ENCODE measurements at regions not wholly inside any gene's neighbourhood (a gene's known extent, or its start where the extent isn't known, plus 50 kb on each side); places are given as distances from the start of the nearest gene placed in this dataset.

GRCh38 chr5:165066751-165067385 lies 1561.4 kb downstream of the MAT2B start:
- no peak overlapping the region for H3K4me3 Mint-ChIP-seq
- no peaks in the 10 kb centered on the region for H3K4me1 Mint-ChIP-seq
- no peaks in the 10 kb centered on the region for H3K27me3 Mint-ChIP-seq
- Histone ChIP-seq H3K27ac (ENCODE audit: low read depth, low read length) (no peak overlapping the region), H3K36me3 (ENCODE audit: insufficient read depth, low read length) (no peaks in the 10 kb centered on the region), H3K27me3 (ENCODE audit: insufficient read depth, low read length) (no peaks in the 10 kb centered on the region), H3K4me1 (ENCODE audit: insufficient read depth, low read length) (no peaks in the 10 kb centered on the region), H3K9me3 (ENCODE audit: control insufficient read depth in 1 of 2, low read length in 2 of 2) (no peaks in the 10 kb centered on the region), H3K4me3 (ENCODE audit: low read length in 2 of 2) (no peak overlapping the region)
- intact Hi-C loops (cut with micrococcal nuclease) = no loop called here
- H3K36me3 Mint-ChIP-seq = no peaks in the 10 kb centered on the region
- ChIA-PET POLR2A (ENCODE audit: partially characterized antibody) (no interaction called here), CTCF (ENCODE audit: partially characterized antibody) (no interaction called here)
- DNase-seq = no peak
- H3K9me3 Mint-ChIP-seq = peaks cover 3 to 16% (median 11%) of the 10 kb centered on the region in 8 donors
- no peak overlapping the region for H3K27ac Mint-ChIP-seq

GRCh38 chr5:165076686-165077085 lies 1571.3 kb downstream of the MAT2B start:
- Histone ChIP-seq H3K27ac (ENCODE audit: low read depth, low read length) (no peak overlapping the region), H3K36me3 (ENCODE audit: insufficient read depth, low read length) (no peaks in the 10 kb centered on the region), H3K27me3 (ENCODE audit: insufficient read depth, low read length) (no peaks in the 10 kb centered on the region), H3K4me1 (ENCODE audit: insufficient read depth, low read length) (no peaks in the 10 kb centered on the region), H3K4me3 (ENCODE audit: low read length in 2 of 2) (no peak overlapping the region), H3K9me3 (ENCODE audit: control insufficient read depth in 1 of 2, low read length in 2 of 2) (peaks cover 0 to 13% of the 10 kb centered on the region in 2 donors)
- DNase-seq = no peak
- ChIA-PET CTCF (ENCODE audit: partially characterized antibody) (no interaction called here), POLR2A (ENCODE audit: partially characterized antibody) (no interaction called here)
- Mint-ChIP-seq H3K4me1 (no peaks in the 10 kb centered on the region), H3K27ac (no peak overlapping the region), H3K4me3 (no peak overlapping the region), H3K27me3 (no peaks in the 10 kb centered on the region), H3K36me3 (no peaks in the 10 kb centered on the region), H3K9me3 (peaks cover 2 to 31% (median 20%) of the 10 kb centered on the region in 8 donors)
- intact Hi-C loops (cut with micrococcal nuclease) = no loop called here

DNA sequence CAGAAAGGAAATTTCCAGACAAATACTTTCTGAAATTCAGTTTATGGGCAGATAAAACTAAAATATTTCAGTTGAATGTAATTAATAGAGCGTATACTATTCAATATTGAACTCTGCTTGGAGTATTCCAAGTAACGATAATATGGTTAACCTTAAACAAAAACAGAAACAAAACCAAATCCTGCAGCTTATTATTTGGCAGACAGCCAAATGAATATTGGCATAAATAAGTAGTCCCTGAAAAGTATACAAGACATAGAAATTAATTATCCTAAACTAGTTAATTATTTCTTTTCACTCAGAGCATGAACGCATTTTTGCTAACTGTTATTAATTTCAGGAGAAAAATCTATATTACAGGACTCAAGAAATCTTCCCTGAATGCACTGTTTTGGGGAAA lies 1574.0 kb downstream of the MAT2B start:
- Histone ChIP-seq H3K36me3 (ENCODE audit: insufficient read depth, low read length) (no peaks in the 10 kb centered on the region), H3K4me1 (ENCODE audit: insufficient read depth, low read length) (no peaks in the 10 kb centered on the region), H3K27ac (ENCODE audit: low read depth, low read length) (no peak overlapping the region), H3K9me3 (ENCODE audit: control insufficient read depth in 1 of 2, low read length in 2 of 2) (peaks cover 0 to 10% of the 10 kb centered on the region in 2 donors), H3K4me3 (ENCODE audit: low read length in 2 of 2) (no peak overlapping the region), H3K27me3 (ENCODE audit: insufficient read depth, low read length) (no peaks in the 10 kb centered on the region)
- ChIA-PET CTCF (ENCODE audit: partially characterized antibody) (no interaction called here), POLR2A (ENCODE audit: partially characterized antibody) (no interaction called here)
- intact Hi-C loops (cut with micrococcal nuclease) = no loop called here
- Mint-ChIP-seq H3K4me1 (no peaks in the 10 kb centered on the region), H3K36me3 (no peaks in the 10 kb centered on the region), H3K4me3 (no peak overlapping the region), H3K27ac (no peak overlapping the region), H3K27me3 (no peaks in the 10 kb centered on the region), H3K9me3 (peaks cover 0 to 16% (median 8%) of the 10 kb centered on the region in 8 donors)
- no peak for DNase-seq

GRCh38 chr5:165083394-165083793 lies 1578.0 kb downstream of the MAT2B start:
- Mint-ChIP-seq H3K27me3 (no peaks in the 10 kb centered on the region), H3K4me3 (no peak overlapping the region), H3K27ac (no peak overlapping the region), H3K9me3 (peaks cover 0 to 13% (median 4%) of the 10 kb centered on the region in 8 donors), H3K36me3 (no peaks in the 10 kb centered on the region), H3K4me1 (no peaks in the 10 kb centered on the region)
- CTCF ChIA-PET (ENCODE audit: partially characterized antibody) = interaction anchor here (0.6 kb wide), 1 partner anchor 646 kb away, joined by 4 read pairs; no protein-coding TSS in a partner anchor
- Histone ChIP-seq H3K9me3 (ENCODE audit: control insufficient read depth in 1 of 2, low read length in 2 of 2) (no peaks in the 10 kb centered on the region), H3K36me3 (ENCODE audit: insufficient read depth, low read length) (no peaks in the 10 kb centered on the region), H3K27me3 (ENCODE audit: insufficient read depth, low read length) (no peaks in the 10 kb centered on the region), H3K27ac (ENCODE audit: low read depth, low read length) (no peak overlapping the region), H3K4me1 (ENCODE audit: insufficient read depth, low read length) (no peaks in the 10 kb centered on the region), H3K4me3 (ENCODE audit: low read length in 2 of 2) (no peak overlapping the region)
- intact Hi-C loops (cut with micrococcal nuclease) = no loop called here
- POLR2A ChIA-PET (ENCODE audit: partially characterized antibody) = no interaction called here
- no peak for DNase-seq

DNA sequence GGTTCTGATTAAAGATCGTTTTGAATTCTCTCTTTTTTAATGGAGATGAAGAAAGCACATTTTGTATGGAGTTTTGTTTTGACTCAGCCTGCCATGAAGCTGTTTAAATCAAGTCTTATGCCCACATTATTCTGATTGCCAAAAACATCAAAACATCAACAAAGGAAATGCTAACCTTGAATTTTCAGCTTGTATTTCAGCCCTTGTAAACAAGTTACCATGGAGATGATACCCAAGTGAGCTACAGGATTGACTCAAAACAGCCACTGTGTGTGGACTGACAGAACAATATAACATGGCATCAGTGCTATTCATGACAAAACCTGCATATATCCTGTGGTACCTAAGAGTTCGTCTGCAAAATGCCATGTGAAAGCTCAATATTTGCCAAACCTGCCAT lies 1581.0 kb downstream of the MAT2B start:
- no peak overlapping the region for H3K4me3 ChIP-seq (ENCODE audit: low read length in 2 of 2)
- Mint-ChIP-seq H3K27me3 (no peaks in the 10 kb centered on the region), H3K27ac (no peak overlapping the region), H3K4me1 (no peaks in the 10 kb centered on the region), H3K36me3 (no peaks in the 10 kb centered on the region), H3K4me3 (no peak overlapping the region), H3K9me3 (peaks cover 0 to 13% (median 4%) of the 10 kb centered on the region in 8 donors)
- H3K27me3 ChIP-seq (ENCODE audit: insufficient read depth, low read length) = no peaks in the 10 kb centered on the region
- intact Hi-C loops (cut with micrococcal nuclease) = no loop called here
- no peaks in the 10 kb centered on the region for H3K4me1 ChIP-seq (ENCODE audit: insufficient read depth, low read length)
- H3K36me3 ChIP-seq (ENCODE audit: insufficient read depth, low read length) = no peaks in the 10 kb centered on the region
- POLR2A ChIA-PET (ENCODE audit: partially characterized antibody) = no interaction called here
- H3K27ac ChIP-seq (ENCODE audit: low read depth, low read length) = no peak overlapping the region
- no peak for DNase-seq
- CTCF ChIA-PET (ENCODE audit: partially characterized antibody) = no interaction called here
- H3K9me3 ChIP-seq (ENCODE audit: control insufficient read depth in 1 of 2, low read length in 2 of 2) = no peaks in the 10 kb centered on the region

DNA sequence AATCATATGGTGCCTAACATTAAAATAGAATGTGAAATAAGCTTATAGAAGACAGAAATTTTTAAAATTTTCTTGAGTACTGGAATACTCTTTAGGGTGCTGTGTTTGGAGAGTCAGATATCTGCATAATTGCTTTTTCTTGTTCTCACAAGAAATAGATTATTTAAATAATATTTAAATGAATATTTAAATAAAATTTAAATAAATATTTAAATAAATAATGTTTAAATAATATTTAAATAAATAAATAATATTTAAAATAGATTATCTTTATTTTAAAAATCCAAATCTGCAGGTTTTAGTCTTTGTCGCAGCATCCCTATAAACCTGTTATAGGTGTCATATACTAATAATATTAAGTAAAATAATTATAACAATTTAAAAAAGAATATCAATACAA lies 1589.4 kb downstream of the MAT2B start:
- Mint-ChIP-seq H3K9me3 (peaks cover 0 to 38% (median 5%) of the 10 kb centered on the region in 8 donors), H3K4me3 (no peak overlapping the region), H3K27ac (no peak overlapping the region), H3K27me3 (no peaks in the 10 kb centered on the region), H3K4me1 (no peaks in the 10 kb centered on the region), H3K36me3 (no peaks in the 10 kb centered on the region)
- Histone ChIP-seq H3K9me3 (ENCODE audit: control insufficient read depth in 1 of 2, low read length in 2 of 2) (peaks cover 0 to 3% of the 10 kb centered on the region in 2 donors), H3K27me3 (ENCODE audit: insufficient read depth, low read length) (no peaks in the 10 kb centered on the region), H3K36me3 (ENCODE audit: insufficient read depth, low read length) (no peaks in the 10 kb centered on the region), H3K4me1 (ENCODE audit: insufficient read depth, low read length) (no peaks in the 10 kb centered on the region), H3K27ac (ENCODE audit: low read depth, low read length) (no peak overlapping the region), H3K4me3 (ENCODE audit: low read length in 2 of 2) (no peak overlapping the region)
- DNase-seq = no peak
- intact Hi-C loops (cut with micrococcal nuclease) = no loop called here
- POLR2A ChIA-PET (ENCODE audit: partially characterized antibody) = no interaction called here
- CTCF ChIA-PET (ENCODE audit: partially characterized antibody) = no interaction called here

DNA sequence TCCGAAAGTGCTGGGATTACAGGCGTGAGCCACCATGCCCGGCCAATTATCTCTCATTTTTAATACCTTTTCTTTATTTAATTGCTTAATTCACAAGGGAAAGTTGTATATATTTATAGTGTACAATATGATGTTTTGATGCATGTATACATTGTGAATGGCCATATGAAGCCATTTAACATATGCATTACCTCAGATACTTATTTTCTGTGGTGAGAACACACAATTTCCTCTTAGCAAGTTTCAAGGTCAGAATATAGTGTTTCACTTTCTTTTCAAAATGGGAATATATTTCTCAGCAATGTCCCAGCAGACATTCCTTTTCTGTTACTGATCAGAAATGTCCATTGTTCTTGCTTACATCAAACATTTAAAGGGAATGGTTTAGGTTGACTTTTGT lies 1596.3 kb downstream of the MAT2B start:
- POLR2A ChIA-PET (ENCODE audit: partially characterized antibody) = no interaction called here
- DNase-seq = no peak
- H3K27ac Mint-ChIP-seq = no peak overlapping the region
- H3K9me3 Mint-ChIP-seq = peaks cover 4 to 33% (median 11%) of the 10 kb centered on the region in 8 donors
- H3K4me3 Mint-ChIP-seq = no peak overlapping the region
- intact Hi-C loops (cut with micrococcal nuclease) = no loop called here
- no peaks in the 10 kb centered on the region for H3K4me1 Mint-ChIP-seq
- Histone ChIP-seq H3K4me3 (ENCODE audit: low read length in 2 of 2) (no peak overlapping the region), H3K4me1 (ENCODE audit: insufficient read depth, low read length) (no peaks in the 10 kb centered on the region), H3K27ac (ENCODE audit: low read depth, low read length) (no peak overlapping the region), H3K27me3 (ENCODE audit: insufficient read depth, low read length) (no peaks in the 10 kb centered on the region), H3K9me3 (ENCODE audit: control insufficient read depth in 1 of 2, low read length in 2 of 2) (peaks cover 0 to 7% of the 10 kb centered on the region in 2 donors), H3K36me3 (ENCODE audit: insufficient read depth, low read length) (no peaks in the 10 kb centered on the region)
- no peaks in the 10 kb centered on the region for H3K36me3 Mint-ChIP-seq
- CTCF ChIA-PET (ENCODE audit: partially characterized antibody) = no interaction called here
- no peaks in the 10 kb centered on the region for H3K27me3 Mint-ChIP-seq

GRCh38 chr5:165104611-165105010 lies 1599.2 kb downstream of the MAT2B start:
- Mint-ChIP-seq H3K4me1 (no peaks in the 10 kb centered on the region), H3K27me3 (no peaks in the 10 kb centered on the region), H3K9me3 (peaks cover 4 to 14% (median 8%) of the 10 kb centered on the region in 8 donors), H3K27ac (no peak overlapping the region), H3K36me3 (no peaks in the 10 kb centered on the region), H3K4me3 (no peak overlapping the region)
- H3K9me3 ChIP-seq (ENCODE audit: control insufficient read depth in 1 of 2, low read length in 2 of 2) = peaks cover 0 to 7% of the 10 kb centered on the region in 2 donors
- no peak for DNase-seq
- CTCF ChIA-PET (ENCODE audit: partially characterized antibody) = no interaction called here
- POLR2A ChIA-PET (ENCODE audit: partially characterized antibody) = no interaction called here
- H3K4me1 ChIP-seq (ENCODE audit: insufficient read depth, low read length) = no peaks in the 10 kb centered on the region
- intact Hi-C loops (cut with micrococcal nuclease) = no loop called here
- H3K27ac ChIP-seq (ENCODE audit: low read depth, low read length) = no peak overlapping the region
- no peaks in the 10 kb centered on the region for H3K36me3 ChIP-seq (ENCODE audit: insufficient read depth, low read length)
- no peak overlapping the region for H3K4me3 ChIP-seq (ENCODE audit: low read length in 2 of 2)
- no peaks in the 10 kb centered on the region for H3K27me3 ChIP-seq (ENCODE audit: insufficient read depth, low read length)

Measured in CD4-positive, alpha-beta memory T cell (primary cell).